ENCODE measurements at regions not wholly inside any gene's neighbourhood (a gene's known extent, or its start where the extent isn't known, plus 50 kb on each side); places are given as distances from the start of the nearest gene placed in this dataset.

DNA sequence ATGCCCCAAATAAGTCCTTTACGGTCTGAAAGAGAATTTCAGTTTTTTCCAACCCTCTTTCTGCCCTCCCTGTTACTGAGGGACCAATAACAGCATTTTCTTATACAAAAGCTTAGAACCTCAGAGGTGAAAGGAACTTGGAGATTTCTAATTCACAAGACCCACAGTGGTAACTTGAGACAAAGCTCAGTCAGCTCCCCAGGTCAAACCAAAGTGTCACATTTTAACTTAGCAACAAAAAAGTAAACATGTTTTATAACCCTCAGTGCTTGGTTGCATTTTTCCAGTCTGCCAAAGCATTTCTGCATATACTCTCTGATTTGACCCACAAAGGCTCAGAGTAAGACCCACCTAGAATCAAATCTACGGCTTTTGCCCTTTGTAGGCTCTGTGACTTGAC, 415.2 kb downstream of the VRK1 start:
- Histone ChIP-seq H3K14ac (replicated peaks; ENCODE audit: low read depth, low read length) (no peak overlapping the region), H3K27me3 (ENCODE audit: control insufficient read depth, insufficient read depth, low read length) (no peaks in the 10 kb centered on the region), H3K23ac (ENCODE audit: low read depth, low read length) (no peak overlapping the region), H4K5ac (ENCODE audit: low read depth, low read length) (no peak overlapping the region), H3K4me2 (ENCODE audit: low read depth, low read length) (no peak overlapping the region), H3K9ac (ENCODE audit: low read depth, low read length) (no peak overlapping the region), H4K8ac (ENCODE audit: low read depth in 2 of 2, low read length in 2 of 2) (no peak overlapping the region), H2BK15ac (ENCODE audit: low read depth, low read length) (no peak overlapping the region), H2BK120ac (ENCODE audit: low read depth, low read length) (no peak overlapping the region), H3K79me1 (ENCODE audit: low read depth in 1 of 2, low read length in 2 of 2) (no peaks in the 10 kb centered on the region), H3K4me1 (ENCODE audit: control insufficient read depth, insufficient read depth, low read length) (no peaks in the 10 kb centered on the region), H2AK5ac (ENCODE audit: low read depth, low read length) (no peak overlapping the region), H4K91ac (ENCODE audit: insufficient read depth, low read depth, low read length) (no peak overlapping the region), H2BK5ac (ENCODE audit: low read depth, low read length, poor library complexity, severe bottlenecking) (no peak overlapping the region), H2AK9ac (replicated peaks; ENCODE audit: low read depth, low read length, poor library complexity) (no peak overlapping the region), H4K20me1 (ENCODE audit: insufficient read depth, low read length) (no peaks in the 10 kb centered on the region), H3K9me3 (ENCODE audit: control insufficient read depth, insufficient read depth, low read length) (peaks cover 10% of the 10 kb centered on the region; the same call in 1 of the 2 replicates), H3K9me1 (ENCODE audit: insufficient read depth, low read length) (no peaks in the 10 kb centered on the region), H3K36me3 (ENCODE audit: control insufficient read depth, insufficient read depth, low read length) (no peaks in the 10 kb centered on the region), H3K56ac (ENCODE audit: extremely low read depth, insufficient read depth, low read length) (no peak overlapping the region), H2AFZ (replicated peaks; ENCODE audit: low read length, poor library complexity) (no peak overlapping the region), H3K4ac (ENCODE audit: low read depth, low read length) (no peak overlapping the region), H2BK20ac (ENCODE audit: low read depth, low read length) (no peak overlapping the region), H3K18ac (ENCODE audit: low read depth, low read length) (no peak overlapping the region), H3K27ac (ENCODE audit: insufficient read depth, low read length) (no peak overlapping the region), H3K4me3 (ENCODE audit: insufficient read depth, low read depth, low read length) (no peak overlapping the region)
- no TSS peak for BruUV-seq (replicated peaks)
- WGBS, 2 experiments (ENCODE audit: extremely low coverage in 2 of 2, insufficient read length in 1 of 2) = no CpG with 5 or more reads among the region's 2 CpGs
- in situ Hi-C loops (cut with MboI; ENCODE audit: low sequenced_read_pairs) = no loop called here
- TF ChIP-seq, protein P1, sequence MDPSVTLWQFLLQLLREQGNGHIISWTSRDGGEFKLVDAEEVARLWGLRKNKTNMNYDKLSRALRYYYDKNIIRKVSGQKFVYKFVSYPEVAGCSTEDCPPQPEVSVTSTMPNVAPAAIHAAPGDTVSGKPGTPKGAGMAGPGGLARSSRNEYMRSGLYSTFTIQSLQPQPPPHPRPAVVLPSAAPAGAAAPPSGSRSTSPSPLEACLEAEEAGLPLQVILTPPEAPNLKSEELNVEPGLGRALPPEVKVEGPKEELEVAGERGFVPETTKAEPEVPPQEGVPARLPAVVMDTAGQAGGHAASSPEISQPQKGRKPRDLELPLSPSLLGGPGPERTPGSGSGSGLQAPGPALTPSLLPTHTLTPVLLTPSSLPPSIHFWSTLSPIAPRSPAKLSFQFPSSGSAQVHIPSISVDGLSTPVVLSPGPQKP (IDR thresholded peaks at IDR 0.05; ENCODE audit: borderline replicate concordance, low read depth, low read length) = no peak
- no peak for TF ChIP-seq MAZ (IDR thresholded peaks at IDR 0.05; ENCODE audit: borderline replicate concordance, low read depth, low read length)
- intact Hi-C loops (cut with micrococcal nuclease) = no loop called here
- ChIA-PET CTCF (no interaction called here), POLR2A (ENCODE audit: unreplicated experiment) (no interaction called here)
- DNase-seq (no peak), ATAC-seq (ENCODE audit: low read depth) (no peak)
- dilution Hi-C loops (cut with HindIII; ENCODE audit: low sequenced_read_pairs, unreplicated experiment) = no loop called here

All from IMR-90 (cell line).